Tibial nerve (tissue), 4 donors: ENCODE measurements at regions not wholly inside any gene's neighbourhood (a gene's known extent, or its start where the extent isn't known, plus 50 kb on each side); places are given as distances from the start of the nearest gene placed in this dataset.

Experiments used
- DNase-seq, 2 donors: peaks; one replicate each; pipeline ENCODE4 v3.0.0-alpha.2; 2019; ENCODE audit warnings: low spot score in 2 of 2
- H3K27ac ChIP-seq, 4 donors: fragments of 200-600 bp; sonication (generic) in 3 of 4; one replicate each; pipeline ENCODE4 v1.5.1; 2017 to 2019; ENCODE audit warnings: mild to moderate bottlenecking in 1 of 4
- H3K27me3 ChIP-seq, 2 donors: fragments of 200-600 bp; sonication (generic) in 1 of 2; one replicate each; pipeline versions ENCODE4 v1.5.1 to v1.6.0; 2017 to 2019
- H3K36me3 ChIP-seq, 3 donors: fragments of 200-600 bp; sonication (generic); one replicate each; pipeline ENCODE4 v1.5.1; 2018 to 2019
- H3K4me1 ChIP-seq, 4 donors: fragments of 200-600 bp; sonication (generic) in 3 of 4; one replicate each; pipeline ENCODE4 v1.5.1; 2017 to 2019
- H3K4me3 ChIP-seq, 4 donors: fragments of 200-600 bp; sonication (generic) in 3 of 4; one replicate each; pipeline ENCODE4 v1.5.1; 2017 to 2019; ENCODE audit warnings: mild to moderate bottlenecking in 1 of 4, moderate library complexity in 1 of 4
- H3K9me3 ChIP-seq, 4 donors: fragments of 200-600 bp; sonication (generic) in 3 of 4; one replicate each; pipeline ENCODE4 v1.5.1; 2017 to 2019
- EP300 ChIP-seq, 2 donors: sonication (generic); formaldehyde crosslinking; IDR thresholded peaks; one replicate each; pipeline ENCODE4 v1.6.1; 2017; ENCODE audit warnings: antibody characterized with exemption in 2 of 2, mild to moderate bottlenecking in 1 of 2
- POLR2A ChIP-seq, 2 donors: fragments of 450-650 bp; IDR thresholded peaks; one replicate each; pipeline ENCODE4 v1.6.1; 2017; ENCODE audit warnings: antibody characterized with exemption in 2 of 2, mild to moderate bottlenecking in 2 of 2, moderate library complexity in 2 of 2
- WGBS, 2 donors: methylation state at CpG; one replicate each; pipeline ENCODE4 v1.1.5; 2018; 5-methylcytosine and 5-hydroxymethylcytosine counted together
- TF ChIP-seq, protein P1 (sequence below), 5 experiments: fragments of 200-600 bp in 3 of 5; fragments of 450-650 bp in 2 of 5; sonication (generic) in 3 of 5; IDR thresholded peaks; one replicate each; pipeline ENCODE4 v1.5.1; 2016 to 2019; ENCODE audit warnings: antibody characterized with exemption in 5 of 5, mild to moderate bottlenecking in 3 of 5, moderate library complexity in 2 of 5

DNA sequence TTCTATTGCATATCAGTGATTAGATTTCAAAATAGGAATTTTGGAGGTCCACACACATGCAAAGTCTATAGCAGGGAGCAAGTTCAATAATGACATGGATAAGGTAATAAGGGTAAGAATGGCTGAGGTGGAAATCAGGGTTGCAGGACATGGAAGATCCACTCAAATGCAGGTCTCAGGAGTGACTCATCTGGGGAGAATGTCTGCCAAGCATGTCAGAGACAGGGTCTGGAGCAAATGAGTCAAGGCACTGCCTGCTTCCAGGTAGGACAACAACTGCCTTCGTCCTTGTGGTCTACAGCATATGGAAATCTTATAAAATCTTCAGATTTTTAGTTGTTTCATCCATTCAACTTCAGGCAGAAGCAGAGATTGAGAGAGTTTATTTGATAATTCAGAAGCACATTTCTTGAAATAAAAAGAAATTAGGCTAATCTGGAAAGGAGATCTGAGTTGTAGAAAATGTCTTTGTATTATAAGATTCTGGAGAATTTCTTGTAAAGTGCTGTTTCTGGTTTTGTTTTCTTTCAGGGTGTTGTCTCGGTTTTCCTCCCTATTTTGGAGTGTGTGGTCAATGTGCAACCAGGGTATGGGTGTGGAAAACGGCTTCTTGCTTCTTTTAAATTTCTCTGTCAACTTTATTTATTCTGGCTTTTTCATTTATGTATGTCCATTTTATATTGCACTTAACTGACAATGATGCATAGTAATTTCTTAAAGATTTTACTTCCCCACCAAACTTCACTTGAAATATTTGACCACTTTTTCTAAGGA, 748.8 kb downstream of the LIG4 start:
- Histone ChIP-seq H3K27me3 (no peaks in the 10 kb centered on the region), H3K27ac (no peak overlapping the region), H3K9me3 (no peaks in the 10 kb centered on the region), H3K4me1 (peaks cover 0 to under 1% (median 0%) of the 10 kb centered on the region in 4 donors), H3K4me3 (no peak overlapping the region), H3K36me3 (no peaks in the 10 kb centered on the region)
- WGBS, 2 donors = 56 to 64% methylated on average over 3 of the region's 3 CpGs
- TF ChIP-seq EP300 (IDR thresholded peaks at IDR 0.05) (no peak), POLR2A (IDR thresholded peaks at IDR 0.05) (no peak)
- TF ChIP-seq, protein P1, sequence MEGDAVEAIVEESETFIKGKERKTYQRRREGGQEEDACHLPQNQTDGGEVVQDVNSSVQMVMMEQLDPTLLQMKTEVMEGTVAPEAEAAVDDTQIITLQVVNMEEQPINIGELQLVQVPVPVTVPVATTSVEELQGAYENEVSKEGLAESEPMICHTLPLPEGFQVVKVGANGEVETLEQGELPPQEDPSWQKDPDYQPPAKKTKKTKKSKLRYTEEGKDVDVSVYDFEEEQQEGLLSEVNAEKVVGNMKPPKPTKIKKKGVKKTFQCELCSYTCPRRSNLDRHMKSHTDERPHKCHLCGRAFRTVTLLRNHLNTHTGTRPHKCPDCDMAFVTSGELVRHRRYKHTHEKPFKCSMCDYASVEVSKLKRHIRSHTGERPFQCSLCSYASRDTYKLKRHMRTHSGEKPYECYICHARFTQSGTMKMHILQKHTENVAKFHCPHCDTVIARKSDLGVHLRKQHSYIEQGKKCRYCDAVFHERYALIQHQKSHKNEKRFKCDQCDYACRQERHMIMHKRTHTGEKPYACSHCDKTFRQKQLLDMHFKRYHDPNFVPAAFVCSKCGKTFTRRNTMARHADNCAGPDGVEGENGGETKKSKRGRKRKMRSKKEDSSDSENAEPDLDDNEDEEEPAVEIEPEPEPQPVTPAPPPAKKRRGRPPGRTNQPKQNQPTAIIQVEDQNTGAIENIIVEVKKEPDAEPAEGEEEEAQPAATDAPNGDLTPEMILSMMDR (IDR thresholded peaks at IDR 0.05) = no peak
- DNase-seq = no peak

DNA sequence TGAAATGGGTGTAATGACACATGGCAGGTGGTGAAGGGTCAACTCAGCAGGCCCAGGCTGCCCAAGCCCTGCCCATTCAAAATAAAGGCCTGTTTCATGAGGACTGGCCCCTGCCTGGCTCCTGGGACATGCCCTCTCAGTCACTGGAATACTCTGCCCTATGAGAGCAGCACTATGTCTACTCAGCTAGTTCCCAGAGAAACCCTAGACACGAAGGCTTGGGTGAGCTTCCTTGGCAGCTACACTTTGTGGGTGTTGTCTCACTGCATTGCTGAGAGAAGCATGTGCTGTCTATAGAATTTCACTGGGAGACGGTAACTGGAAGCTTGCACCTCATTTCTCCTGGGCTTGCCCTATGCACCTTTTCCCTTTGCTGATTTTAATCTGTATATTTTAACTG, 752.8 kb downstream of the LIG4 start:
- H3K9me3 ChIP-seq = no peaks in the 10 kb centered on the region
- H3K4me1 ChIP-seq = peaks cover 0 to 5% (median 0%) of the 10 kb centered on the region in 4 donors
- DNase-seq = no peak
- no peak overlapping the region for H3K4me3 ChIP-seq
- WGBS, 2 donors = 49 to 75% methylated on average over 1 to 2 of the region's 2 CpGs
- no peaks in the 10 kb centered on the region for H3K27me3 ChIP-seq
- TF ChIP-seq, protein P1 (IDR thresholded peaks at IDR 0.05) = no peak
- TF ChIP-seq POLR2A (IDR thresholded peaks at IDR 0.05) (no peak), EP300 (IDR thresholded peaks at IDR 0.05) (no peak)
- no peaks in the 10 kb centered on the region for H3K36me3 ChIP-seq
- H3K27ac ChIP-seq = no peak overlapping the region

DNA sequence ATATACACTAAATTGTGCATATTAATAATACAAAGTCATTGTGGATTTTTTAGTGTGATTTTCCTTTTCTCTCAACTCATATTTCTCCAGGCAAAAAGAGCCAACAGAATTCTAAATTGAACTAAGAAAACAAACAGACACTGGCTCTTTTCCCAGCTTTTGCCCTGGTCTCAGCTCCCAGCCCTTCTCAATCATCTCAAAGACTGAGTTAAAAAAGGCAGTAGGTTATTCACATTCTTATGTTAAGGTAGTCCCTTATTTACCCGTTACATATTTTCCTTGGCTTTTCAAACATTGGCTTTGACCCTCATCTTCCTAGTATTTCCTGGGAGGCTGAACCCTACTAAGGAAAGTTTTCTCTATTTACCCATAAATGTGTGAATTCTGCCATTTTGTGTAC, 753.6 kb downstream of the LIG4 start:
- Histone ChIP-seq H3K4me1 (peaks cover 0 to 5% (median 0%) of the 10 kb centered on the region in 4 donors), H3K27me3 (no peaks in the 10 kb centered on the region), H3K27ac (no peak overlapping the region), H3K4me3 (no peak overlapping the region), H3K9me3 (no peaks in the 10 kb centered on the region), H3K36me3 (no peaks in the 10 kb centered on the region)
- WGBS, 2 donors = 18 to 38% methylated on average over 1 of the region's 1 CpG
- no peak for TF ChIP-seq POLR2A (IDR thresholded peaks at IDR 0.05)
- DNase-seq = no peak

DNA sequence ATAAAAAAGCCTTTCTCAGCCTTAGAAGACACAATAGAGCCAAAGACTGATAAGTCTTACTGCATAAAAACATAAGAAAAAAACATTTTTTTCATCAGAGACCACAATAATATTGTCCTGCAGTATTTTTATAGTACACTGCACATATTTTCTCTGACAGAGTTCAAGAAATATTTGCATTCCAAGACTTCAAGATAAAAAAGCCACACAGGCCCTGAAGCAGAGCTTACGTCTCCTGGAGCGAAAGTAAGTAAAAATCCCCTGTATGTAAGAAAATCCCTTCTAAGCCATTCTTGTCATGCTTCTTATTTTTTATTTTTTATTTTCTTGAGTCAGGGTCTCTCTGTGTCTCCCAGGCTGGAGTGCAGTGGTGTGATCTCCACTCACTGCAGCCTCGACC, 755.9 kb downstream of the LIG4 start:
- Histone ChIP-seq H3K27me3 (no peaks in the 10 kb centered on the region), H3K9me3 (no peaks in the 10 kb centered on the region), H3K4me1 (peaks cover 0 to 5% (median 0%) of the 10 kb centered on the region in 4 donors), H3K36me3 (no peaks in the 10 kb centered on the region), H3K27ac (no peak overlapping the region), H3K4me3 (no peak overlapping the region)
- TF ChIP-seq EP300 (IDR thresholded peaks at IDR 0.05) (no peak), POLR2A (IDR thresholded peaks at IDR 0.05) (no peak)
- TF ChIP-seq, protein P1 (IDR thresholded peaks at IDR 0.05) = no peak
- WGBS, 2 donors = 64 to 75% methylated on average over 3 of the region's 3 CpGs
- no peak for DNase-seq

DNA sequence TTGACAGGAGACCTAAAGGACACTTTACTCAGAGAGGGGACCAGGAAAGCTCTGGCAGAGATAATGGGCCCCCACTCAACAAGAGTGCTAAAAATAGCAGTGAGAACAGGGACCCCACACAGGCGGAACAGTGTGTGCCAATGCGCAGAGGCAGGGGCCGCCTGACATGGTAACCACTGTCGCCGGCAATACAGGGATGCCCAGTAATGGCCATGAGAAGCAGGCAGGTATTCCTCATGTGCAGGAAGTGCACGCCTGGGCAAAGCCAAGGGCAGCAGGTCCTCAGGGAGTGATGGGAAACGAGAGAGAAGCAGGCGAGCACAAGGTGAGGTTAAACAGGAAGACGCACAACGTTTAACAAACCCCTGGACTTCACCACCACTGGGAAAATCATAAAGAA, 757.1 kb downstream of the LIG4 start:
- no peak overlapping the region for H3K27ac ChIP-seq
- peaks cover 0 to 6% (median 0%) of the 10 kb centered on the region in 4 donors for H3K9me3 ChIP-seq
- TF ChIP-seq, protein P1 (IDR thresholded peaks at IDR 0.05) = no peak
- TF ChIP-seq EP300 (IDR thresholded peaks at IDR 0.05) (no peak), POLR2A (IDR thresholded peaks at IDR 0.05) (no peak)
- no peaks in the 10 kb centered on the region for H3K27me3 ChIP-seq
- H3K4me3 ChIP-seq = no peak overlapping the region
- 85 to 90% methylated on average over 10 of the region's 10 CpGs for WGBS, 2 donors
- H3K4me1 ChIP-seq = peaks cover 0 to 5% (median 0%) of the 10 kb centered on the region in 4 donors
- no peaks in the 10 kb centered on the region for H3K36me3 ChIP-seq
- no peak for DNase-seq
